Trophoblast cell (in vitro differentiated cells and primary cell): ENCODE measurements at regions not wholly inside any gene's neighbourhood (a gene's known extent, or its start where the extent isn't known, plus 50 kb on each side); places are given as distances from the start of the nearest gene placed in this dataset.

Experiments
- DNase-seq, 2 donors: peaks; one replicate each; pipeline ENCODE4 v3.0.0-alpha.2; 2016
- H2AFZ ChIP-seq: 2 replicates; pipeline ENCODE4 v1.6.1; 2013; ENCODE audit warnings: low read length, moderate library complexity, mild to moderate bottlenecking; ENCODE audit not compliant: insufficient read depth, poor library complexity
- H2AK5ac ChIP-seq: 2 replicates; pipeline ENCODE4 v1.6.1; 2013; ENCODE audit warnings: mild to moderate bottlenecking, low read length
- H2BK120ac ChIP-seq: 2 replicates; pipeline ENCODE4 v1.6.1; 2013; ENCODE audit warnings: low read length, mild to moderate bottlenecking, moderate library complexity; ENCODE audit not compliant: insufficient read depth, poor library complexity
- H2BK12ac ChIP-seq: 2 replicates; pipeline ENCODE4 v1.6.1; 2013; ENCODE audit warnings: mild to moderate bottlenecking, low read length, moderate library complexity
- H2BK5ac ChIP-seq: 2 replicates; pipeline ENCODE4 v1.6.1; 2013; ENCODE audit warnings: low read length, low read depth, moderate library complexity, mild to moderate bottlenecking; ENCODE audit not compliant: poor library complexity
- H3K14ac ChIP-seq: 2 replicates; pipeline ENCODE4 v1.6.1; 2013; ENCODE audit warnings: mild to moderate bottlenecking, low read length
- H3K18ac ChIP-seq: 2 replicates; pipeline ENCODE4 v1.6.1; 2013; ENCODE audit warnings: mild to moderate bottlenecking, low read length
- H3K23ac ChIP-seq: 2 replicates; pipeline ENCODE4 v1.6.1; 2013; ENCODE audit warnings: low read length
- H3K27ac ChIP-seq: 2 replicates; pipeline ENCODE4 v1.5.1; 2013; ENCODE audit warnings: low read depth, mild to moderate bottlenecking, inconsistent platforms, low read length, moderate library complexity
- H3K27me3 ChIP-seq: 2 replicates; pipeline ENCODE4 v1.6.1; 2013; ENCODE audit warnings: inconsistent platforms, mild to moderate bottlenecking, low read length, moderate library complexity; ENCODE audit not compliant: insufficient read depth
- H3K36me3 ChIP-seq, 2 experiments: 1 replicate in 1 of 2; 2 replicates in 1 of 2; pipeline ENCODE4 v1.6.1; 2013; ENCODE audit warnings: low read length in 2 of 2, mild to moderate bottlenecking in 2 of 2, moderate library complexity in 1 of 2; ENCODE audit not compliant: insufficient read depth in 2 of 2, control insufficient read depth in 1 of 2
- H3K4ac ChIP-seq: 2 replicates; pipeline ENCODE4 v1.6.1; 2013; ENCODE audit warnings: low read depth, mild to moderate bottlenecking, low read length, moderate library complexity
- H3K4me1 ChIP-seq, 2 experiments: 1 replicate in 1 of 2; 2 replicates in 1 of 2; pipeline ENCODE4 v1.6.1; 2013; ENCODE audit warnings: low read length in 2 of 2, mild to moderate bottlenecking in 2 of 2, moderate library complexity in 1 of 2; ENCODE audit not compliant: insufficient read depth in 2 of 2, control insufficient read depth in 1 of 2
- H3K4me2 ChIP-seq: 2 replicates; pipeline ENCODE4 v1.6.1; 2013; ENCODE audit warnings: inconsistent platforms, mild to moderate bottlenecking, low read length, moderate library complexity
- H3K4me3 ChIP-seq: 2 replicates; pipeline ENCODE4 v1.5.1; 2013; ENCODE audit warnings: mild to moderate bottlenecking, low read depth, low read length, inconsistent platforms
- H3K79me1 ChIP-seq: one replicate; pipeline ENCODE4 v1.6.1; 2013; ENCODE audit warnings: low read length
- H3K79me2 ChIP-seq: 2 replicates; pipeline ENCODE4 v1.6.1; 2013; ENCODE audit warnings: low read length, mild to moderate bottlenecking; ENCODE audit not compliant: control insufficient read depth, insufficient read depth, poor library complexity
- H3K9ac ChIP-seq: 2 replicates; pipeline ENCODE4 v1.6.1; 2013; ENCODE audit warnings: mild to moderate bottlenecking, low read length
- H3K9me3 ChIP-seq: 2 replicates; pipeline ENCODE4 v1.6.1; 2013; ENCODE audit warnings: low read depth, mild to moderate bottlenecking, control low read depth, inconsistent platforms, low read length; ENCODE audit not compliant: insufficient read depth
- H4K12ac ChIP-seq: 2 replicates; pipeline ENCODE4 v1.6.1; 2013; ENCODE audit warnings: low read depth, mild to moderate bottlenecking, low read length, moderate library complexity
- H4K8ac ChIP-seq: 2 replicates; pipeline ENCODE4 v1.6.1; 2013; ENCODE audit warnings: low read depth, mild to moderate bottlenecking, low read length, moderate library complexity
- H4K91ac ChIP-seq: one replicate; pipeline ENCODE4 v1.6.1; 2013; ENCODE audit warnings: low read depth, mild to moderate bottlenecking, low read length, moderate library complexity
- WGBS: extraction: QIAGEN DNeasy Blood & Tissue Kit; methylation state at CpG from one replicate; pipeline ENCODE4 v1.1.7; 2013; ENCODE audit warnings: missing lambda C conversion rate; ENCODE audit not compliant: insufficient read length, insufficient coverage; ENCODE audit errors: extremely low coverage; 5-methylcytosine and 5-hydroxymethylcytosine counted together

DNA sequence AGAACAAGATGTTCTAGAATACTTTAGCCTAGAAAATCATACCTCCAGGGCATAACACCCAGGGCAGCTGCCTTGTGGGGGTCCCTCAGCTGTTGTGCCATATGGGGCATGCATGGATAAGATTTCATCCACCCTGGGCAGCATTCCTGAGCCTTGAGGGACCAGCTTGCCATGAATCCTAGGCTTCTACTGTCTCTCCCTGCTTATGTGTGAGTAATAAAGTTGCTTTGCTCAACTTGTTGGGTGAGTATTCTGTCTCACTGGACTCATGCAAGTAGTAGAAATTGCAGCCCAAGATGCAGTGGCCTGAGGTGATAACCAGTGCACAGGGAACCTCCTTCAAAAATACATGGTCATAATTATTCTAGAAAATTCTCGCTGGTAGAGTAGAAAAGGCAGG lies 52.1 kb upstream of the EPHB1 start:
- no CpG with 5 or more reads among the region's 1 CpG for whole genome bisulfite sequencing

More for the DNA sequence above, 52.1 kb upstream of the EPHB1 start:
- Histone ChIP-seq H4K8ac (no peak overlapping the region), H3K9me3 (no peaks in the 10 kb centered on the region), H3K23ac (no peak overlapping the region), H3K4ac (no peak overlapping the region), H2BK120ac (no peak overlapping the region), H3K4me2 (no peak overlapping the region), H3K4me3 (no peak overlapping the region), H3K18ac (no peak overlapping the region), H3K27ac (no peak overlapping the region), H3K36me3 (no peaks in the 10 kb centered on the region), H2BK5ac (no peak overlapping the region), H4K91ac (no peak overlapping the region), H3K14ac (no peak overlapping the region), H3K79me2 (no peaks in the 10 kb centered on the region), H2AFZ (no peak overlapping the region), H3K79me1 (no peaks in the 10 kb centered on the region), H3K4me1 (no peaks in the 10 kb centered on the region), H3K9ac (no peak overlapping the region), H3K27me3 (no peaks in the 10 kb centered on the region), H2AK5ac (no peak overlapping the region), H4K12ac (no peak overlapping the region), H2BK12ac (no peak overlapping the region)
- peak; percentile 27 to 75 for DNase-seq
